K562 (cell line): ENCODE measurements at regions not wholly inside any gene's neighbourhood (a gene's known extent, or its start where the extent isn't known, plus 50 kb on each side); places are given as distances from the start of the nearest gene placed in this dataset.

Source experiments
- CREM ChIP-seq: IDR thresholded peaks from 2 replicates; pipeline ENCODE4 v1.6.1; 2014; ENCODE audit warnings: antibody characterized with exemption, low read depth
- CTBP1 ChIP-seq: fragments of 450-650 bp; IDR thresholded peaks from 2 replicates; pipeline ENCODE4 v1.6.1; 2016; ENCODE audit warnings: borderline replicate concordance
- GABPA ChIP-seq: fragments of 200-800 bp; sonication (Bioruptor generic); conservative IDR thresholded peaks from 2 replicates; pipeline ENCODE4 v1.6.1; 2016; ENCODE audit warnings: low read depth, missing genetic modification characterization, missing compliant biosample characterization
- MYC ChIP-seq, 2 experiments: fragments of 250-450 bp in 1 of 2; sonication (Bioruptor Pico) in 1 of 2; IDR thresholded peaks; 2 replicates each; pipeline versions ENCODE4 v1.5.1 to v1.6.1; 2012 to 2021; ENCODE audit warnings: low read depth in 2 of 2, borderline replicate concordance in 1 of 2, improper control_type of control experiment in 1 of 2, low read length in 1 of 2, mild to moderate bottlenecking in 1 of 2, moderate library complexity in 1 of 2
- RNF2 ChIP-seq: sonication (generic); IDR thresholded peaks from 2 replicates; pipeline ENCODE4 v1.6.1; 2016
- SOX6 ChIP-seq: fragments of 450-650 bp; IDR thresholded peaks from 2 replicates; pipeline ENCODE4 v1.6.1; 2014; ENCODE audit warnings: mild to moderate bottlenecking
- TEAD4 ChIP-seq, 2 experiments: sonication (generic) in 1 of 2; formaldehyde crosslinking in 1 of 2; IDR thresholded peaks; 2 replicates each; pipeline versions ENCODE4 v1.6.1 to v1.8.0; 2012 to 2022; ENCODE audit warnings: borderline replicate concordance in 1 of 2, inconsistent platforms in 1 of 2, low read length in 1 of 2, mild to moderate bottlenecking in 1 of 2, missing genetic modification reagents in 1 of 2
- ZBTB7A ChIP-seq: IDR thresholded peaks from 2 replicates; pipeline ENCODE4 v1.6.1; 2011; ENCODE audit warnings: low read depth, mild to moderate bottlenecking, low read length, moderate library complexity, borderline replicate concordance; ENCODE audit not compliant: control insufficient read depth
- ZKSCAN8 ChIP-seq: fragments of 200-800 bp; sonication (Bioruptor generic); IDR thresholded peaks from 2 replicates; pipeline ENCODE4 v1.6.1; 2016; ENCODE audit warnings: missing genetic modification characterization, missing compliant biosample characterization
- TF ChIP-seq, protein P1 (sequence below): sonication (generic); formaldehyde crosslinking; IDR thresholded peaks from 2 replicates; pipeline ENCODE4 v1.9.0; 2022; ENCODE audit warnings: mild to moderate bottlenecking, missing genetic modification reagents
- TF ChIP-seq, protein P2 (sequence below): sonication (generic); formaldehyde crosslinking; IDR thresholded peaks from 2 replicates; pipeline ENCODE4 v1.8.0; 2023; ENCODE audit warnings: mild to moderate bottlenecking, missing genetic modification reagents
- TF ChIP-seq, protein P3 (sequence below): fragments of 450-650 bp; IDR thresholded peaks from 2 replicates; pipeline ENCODE4 v1.6.1; 2016; ENCODE audit warnings: low read depth, mild to moderate bottlenecking, moderate library complexity

DNA sequence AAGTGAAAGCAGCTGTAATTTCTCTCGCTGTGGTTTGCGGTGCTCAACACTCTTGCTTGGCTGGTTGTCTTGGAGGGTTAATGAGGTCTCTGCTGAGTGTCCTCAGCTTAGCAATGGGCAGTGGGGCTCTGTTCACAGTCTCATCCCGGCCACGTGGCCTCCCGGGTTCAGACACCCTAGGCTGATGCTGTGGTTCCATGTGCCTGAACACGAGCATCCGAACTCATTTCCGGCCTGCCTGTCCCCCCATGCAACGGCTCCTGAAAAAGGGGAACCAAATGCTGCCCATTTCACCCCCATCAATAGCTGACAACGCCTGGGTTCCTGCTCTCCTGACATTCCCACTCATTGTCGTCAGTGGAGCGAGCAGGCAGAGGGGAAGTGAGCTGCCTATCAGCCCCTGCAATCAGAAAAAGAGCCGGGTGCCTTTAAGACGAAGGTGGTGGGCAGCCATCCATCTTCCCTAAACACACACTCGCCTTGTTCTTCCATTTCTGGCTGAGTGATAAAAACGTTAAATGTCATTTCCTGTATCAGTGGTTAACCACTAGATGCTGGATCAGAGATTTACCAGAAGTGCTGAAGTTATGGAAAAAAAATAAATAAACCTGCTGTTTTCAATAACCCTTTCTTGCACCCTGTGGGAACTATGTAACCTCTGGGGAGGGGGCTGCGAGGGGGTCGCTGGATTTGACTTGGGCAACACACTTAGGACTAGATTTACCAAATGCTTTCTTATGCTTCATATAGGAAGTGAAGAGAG lies 60.3 kb upstream of the BCL2L14 start (continued):
- TF ChIP-seq RNF2 (peak; percentile 45; the same call in 1 of the 2 replicates), ZKSCAN8 (no peak), GABPA (tag) (peak; percentile 44; the same call in 1 of the 2 replicates), TEAD4 (IDR thresholded peaks at IDR 0.05; ENCODE audit: low read length) (peak; percentile 9; the same call in 1 of the 2 replicates), TEAD4 (CRISPR knock-in tag; IDR thresholded peaks at IDR 0.05; ENCODE audit: borderline replicate concordance) (no peak), MYC (IDR thresholded peaks at IDR 0.05; ENCODE audit: low read depth, low read length) (0 out of 2 replicates have a peak, but pooled peaks have one; percentile 39), MYC (CRISPR knock-in tag; IDR thresholded peaks at IDR 0.05; ENCODE audit: borderline replicate concordance, low read depth) (no peak), CTBP1 (0 out of 2 replicates have a peak, but pooled peaks have one; percentile 20), CREM (0 out of 2 replicates have a peak, but pooled peaks have one; percentile 18), ZBTB7A (0 out of 2 replicates have a peak, but pooled peaks have one; percentile 30), SOX6 (peak; percentile 16; the same call in 1 of the 2 replicates)
- TF ChIP-seq, protein P1, sequence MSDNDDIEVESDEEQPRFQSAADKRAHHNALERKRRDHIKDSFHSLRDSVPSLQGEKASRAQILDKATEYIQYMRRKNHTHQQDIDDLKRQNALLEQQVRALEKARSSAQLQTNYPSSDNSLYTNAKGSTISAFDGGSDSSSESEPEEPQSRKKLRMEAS (CRISPR knock-in tag) = peak; percentile 31; the same call in 1 of the 2 replicates
- TF ChIP-seq, protein P2, sequence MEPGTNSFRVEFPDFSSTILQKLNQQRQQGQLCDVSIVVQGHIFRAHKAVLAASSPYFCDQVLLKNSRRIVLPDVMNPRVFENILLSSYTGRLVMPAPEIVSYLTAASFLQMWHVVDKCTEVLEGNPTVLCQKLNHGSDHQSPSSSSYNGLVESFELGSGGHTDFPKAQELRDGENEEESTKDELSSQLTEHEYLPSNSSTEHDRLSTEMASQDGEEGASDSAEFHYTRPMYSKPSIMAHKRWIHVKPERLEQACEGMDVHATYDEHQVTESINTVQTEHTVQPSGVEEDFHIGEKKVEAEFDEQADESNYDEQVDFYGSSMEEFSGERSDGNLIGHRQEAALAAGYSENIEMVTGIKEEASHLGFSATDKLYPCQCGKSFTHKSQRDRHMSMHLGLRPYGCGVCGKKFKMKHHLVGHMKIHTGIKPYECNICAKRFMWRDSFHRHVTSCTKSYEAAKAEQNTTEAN (CRISPR knock-in tag) = no peak
- TF ChIP-seq, protein P3, sequence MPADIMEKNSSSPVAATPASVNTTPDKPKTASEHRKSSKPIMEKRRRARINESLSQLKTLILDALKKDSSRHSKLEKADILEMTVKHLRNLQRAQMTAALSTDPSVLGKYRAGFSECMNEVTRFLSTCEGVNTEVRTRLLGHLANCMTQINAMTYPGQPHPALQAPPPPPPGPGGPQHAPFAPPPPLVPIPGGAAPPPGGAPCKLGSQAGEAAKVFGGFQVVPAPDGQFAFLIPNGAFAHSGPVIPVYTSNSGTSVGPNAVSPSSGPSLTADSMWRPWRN = peak; percentile 21; the same call in 1 of the 2 replicates
